Endothelial cell of umbilical vein (primary cell): ENCODE measurements at regions not wholly inside any gene's neighbourhood (a gene's known extent, or its start where the extent isn't known, plus 50 kb on each side); places are given as distances from the start of the nearest gene placed in this dataset.

Source experiments
- BruUV-seq: library from RNA; stranded (reverse); fragments of 400-500 nt; replicated peaks from 2 replicates; lab custom pipeline; 2021; lab: Mats Ljungman, UMichigan
- CTCF ChIA-PET: fragments of 300-600, 350-600 bp; sonication (Branson Sonifier 250); formaldehyde crosslinking; loops from one replicate; lab custom pipeline; 2021; ENCODE audit warnings: antibody characterized with exemption, inconsistent platforms; lab: Charles Lee
- POLR2A ChIA-PET: fragments of 300-600, 350-600 bp; sonication (Branson Sonifier 250); formaldehyde crosslinking; loops from one replicate; lab custom pipeline; 2021; ENCODE audit warnings: antibody characterized with exemption, inconsistent platforms; lab: Charles Lee
- DNase-seq: peaks from one replicate; pipeline ENCODE4 v3.0.0-alpha.2; 2011; ENCODE audit warnings: low read depth, low spot score
- FAIRE-seq: peaks from 2 replicates; lab custom pipeline; 2011; peaks lifted over from hg19 to GRCh38; lab: Jason Lieb, UNC
- H2AFZ ChIP-seq: 2 replicates; pipeline ENCODE4 v1.6.0; 2012; ENCODE audit warnings: low read depth, low read length, control low read depth, inconsistent platforms
- H3K27ac ChIP-seq: 2 replicates; pipeline ENCODE4 v1.5.1; 2011; ENCODE audit warnings: low read depth, mild to moderate bottlenecking, control low read depth, low read length, moderate library complexity; ENCODE audit not compliant: insufficient read depth
- H3K27me3 ChIP-seq, 2 experiments: 2 replicates each; pipeline versions ENCODE4 v1.6.0 to v1.6.1; 2011; ENCODE audit warnings: low read length in 2 of 2, mixed read lengths in 1 of 2; ENCODE audit not compliant: control insufficient read depth in 2 of 2, insufficient read depth in 2 of 2
- H3K36me3 ChIP-seq, 2 experiments: 2 replicates in 1 of 2; 3 replicates in 1 of 2; pipeline ENCODE4 v1.5.1; 2011; ENCODE audit warnings: low read length in 2 of 2, mild to moderate bottlenecking in 1 of 2, moderate library complexity in 1 of 2; ENCODE audit not compliant: control insufficient read depth in 2 of 2, insufficient read depth in 2 of 2; ENCODE audit errors: extremely low read depth in 1 of 2
- H3K4me1 ChIP-seq: 3 replicates; pipeline ENCODE4 v1.5.1; 2011; ENCODE audit warnings: mild to moderate bottlenecking, low read length; ENCODE audit not compliant: control insufficient read depth, insufficient read depth; ENCODE audit errors: extremely low read depth
- H3K4me2 ChIP-seq: 2 replicates; pipeline ENCODE4 v1.6.1; 2011; ENCODE audit warnings: low read length, control low read depth, mixed read lengths; ENCODE audit not compliant: insufficient read depth
- H3K4me3 ChIP-seq, 3 experiments: fragments of 200-600 bp in 1 of 3; sonication (generic), shearing (Covaris generic) in 1 of 3; replicated peaks in 1 of 3; 2 replicates each; pipeline ENCODE4 v1.5.1; 2011 to 2016; ENCODE audit warnings: control low read depth in 3 of 3, low read length in 3 of 3, mild to moderate bottlenecking in 2 of 3, inconsistent platforms in 1 of 3, low read depth in 1 of 3, moderate library complexity in 1 of 3; ENCODE audit not compliant: insufficient read depth in 1 of 3
- H3K79me2 ChIP-seq: 2 replicates; pipeline ENCODE4 v1.6.0; 2012; ENCODE audit warnings: low read length, inconsistent platforms; ENCODE audit not compliant: control insufficient read depth, insufficient read depth
- H3K9ac ChIP-seq: replicated peaks from 2 replicates; pipeline ENCODE3; 2011; ENCODE audit warnings: low read length, control low read depth; ENCODE audit not compliant: insufficient read depth; ENCODE audit errors: extremely low read depth
- H3K9me1 ChIP-seq: replicated peaks from 3 replicates; pipeline ENCODE4 v1.6.0; 2011; ENCODE audit warnings: mild to moderate bottlenecking, low read length; ENCODE audit not compliant: control insufficient read depth, insufficient read depth; ENCODE audit errors: extremely low read depth
- H3K9me3 ChIP-seq: replicated peaks from 2 replicates; pipeline ENCODE4 v1.5.1; 2012; ENCODE audit warnings: low read length, inconsistent platforms; ENCODE audit not compliant: control insufficient read depth, insufficient read depth
- H4K20me1 ChIP-seq: replicated peaks from 2 replicates; pipeline ENCODE3; 2011; ENCODE audit warnings: mild to moderate bottlenecking, low read length; ENCODE audit not compliant: control insufficient read depth, insufficient read depth; ENCODE audit errors: extremely low read depth
- CTCF ChIP-seq, 2 donors: IDR thresholded peaks; 1 replicate in 1 of 2; 2 replicates in 1 of 2; pipeline ENCODE4 v1.5.1; 2011; ENCODE audit warnings: low read length in 2 of 2, mild to moderate bottlenecking in 2 of 2, moderate library complexity in 2 of 2, control low read depth in 1 of 2, inconsistent platforms in 1 of 2, low read depth in 1 of 2; ENCODE audit not compliant: insufficient read depth in 1 of 2; ENCODE audit errors: extremely low read depth in 1 of 2
- EZH2 ChIP-seq: IDR thresholded peaks from 2 replicates; pipeline ENCODE4 v1.6.1; 2012; ENCODE audit warnings: borderline replicate concordance, low read depth, mild to moderate bottlenecking, moderate library complexity, low read length, inconsistent platforms; ENCODE audit not compliant: severe bottlenecking
- FOS ChIP-seq: IDR thresholded peaks from 2 replicates; pipeline ENCODE4 v1.6.1; 2011; ENCODE audit warnings: mild to moderate bottlenecking, low read length, moderate library complexity, borderline replicate concordance; ENCODE audit not compliant: insufficient read depth
- GATA2 ChIP-seq: IDR thresholded peaks from 2 replicates; pipeline ENCODE4 v1.7.0; 2011; ENCODE audit warnings: low read depth, mild to moderate bottlenecking, moderate library complexity, mixed read lengths, low read length; ENCODE audit not compliant: insufficient read length, insufficient read depth
- JUN ChIP-seq: IDR thresholded peaks from 2 replicates; pipeline ENCODE4 v1.6.1; 2011; ENCODE audit warnings: borderline replicate concordance, low read depth; ENCODE audit not compliant: insufficient read length, insufficient read depth
- MAX ChIP-seq: IDR thresholded peaks from 2 replicates; pipeline ENCODE4 v1.6.1; 2011; ENCODE audit not compliant: insufficient read depth, insufficient read length
- MYC ChIP-seq: IDR thresholded peaks from one replicate; pipeline ENCODE4 v1.6.1; 2011; ENCODE audit warnings: mild to moderate bottlenecking, low read depth, low read length
- POLR2A ChIP-seq: IDR thresholded peaks from 2 replicates; pipeline ENCODE4 v1.6.1; 2012; ENCODE audit warnings: low read depth, mild to moderate bottlenecking, control low read depth, low read length
- POLR2AphosphoS5 ChIP-seq: IDR thresholded peaks from 2 replicates; pipeline ENCODE4 v1.6.1; 2012; ENCODE audit warnings: low read depth, mild to moderate bottlenecking, control low read depth, low read length, moderate library complexity; ENCODE audit not compliant: insufficient read depth
- dilution Hi-C: fragments of 300-500 bp; cut with MboI; formaldehyde crosslinking; loops from one replicate; pipeline ENCODE4 v1.15.0; 2019; ENCODE audit warnings: low sequenced_read_pairs; ENCODE audit not compliant: extremely low pct_ligation_motif_present
- intact Hi-C: fragments of 100-400 bp; cut with micrococcal nuclease; formaldehyde crosslinking; loops from one replicate; pipeline ENCODE4 v1.10.0; 2022

- no peak overlapping the region for H2AFZ ChIP-seq
- no peaks in the 10 kb centered on the region for H3K9me1 ChIP-seq
- no peak for TF ChIP-seq POLR2AphosphoS5
- no peak for TF ChIP-seq FOS
- TF ChIP-seq MYC: no peak
- no peak overlapping the region for H3K4me3 ChIP-seq
- dilution Hi-C loops (no loop called here), intact Hi-C loops (no loop called here)
- H4K20me1 ChIP-seq: no peaks in the 10 kb centered on the region
- ChIA-PET POLR2A (no interaction called here), CTCF (no interaction called here)
- H3K27me3 ChIP-seq: no peaks in the 10 kb centered on the region
- H3K27ac ChIP-seq: no peak overlapping the region
- H3K36me3 ChIP-seq: no peaks in the 10 kb centered on the region
- H3K9me3 ChIP-seq: no peaks in the 10 kb centered on the region
- no peaks in the 10 kb centered on the region for H3K79me2 ChIP-seq
- no peak overlapping the region for H3K9ac ChIP-seq
- BruUV-seq: no TSS peak
- FAIRE-seq (no peak), DNase-seq (no peak)
- H3K4me1 ChIP-seq: no peaks in the 10 kb centered on the region
- no peak overlapping the region for H3K4me2 ChIP-seq
Observed at GRCh38 chr2:65842104-65842503, 409.7 kb upstream of the SPRED2 start.

- no TSS peak for BruUV-seq
- no peak overlapping the region for H2AFZ ChIP-seq
- no peak overlapping the region for H3K9ac ChIP-seq
- TF ChIP-seq GATA2: no peak
- no peak for TF ChIP-seq MAX
- no peak for TF ChIP-seq POLR2AphosphoS5
- no peak for TF ChIP-seq EZH2
- no peak for TF ChIP-seq FOS
- no peak for TF ChIP-seq POLR2A
- no peak for TF ChIP-seq CTCF (IDR thresholded peaks at IDR 0.05; ENCODE audit: extremely low read depth in 1 of 2, insufficient read depth in 1 of 2, low read depth in 1 of 2, low read length in 2 of 2)
- TF ChIP-seq JUN: no peak
- no peak for TF ChIP-seq MYC
- H3K27me3 ChIP-seq: no peaks in the 10 kb centered on the region
- FAIRE-seq: no peak
- no peaks in the 10 kb centered on the region for H4K20me1 ChIP-seq
- ChIA-PET CTCF (no interaction called here), POLR2A (no interaction called here)
- H3K36me3 ChIP-seq: no peaks in the 10 kb centered on the region
- H3K27ac ChIP-seq: no peak overlapping the region
- H3K4me1 ChIP-seq: no peaks in the 10 kb centered on the region
- H3K9me1 ChIP-seq: no peaks in the 10 kb centered on the region
- intact Hi-C loops: no loop called here
- DNase-seq: no peak
- no peaks in the 10 kb centered on the region for H3K9me3 ChIP-seq
- dilution Hi-C loops: no loop called here
- no peaks in the 10 kb centered on the region for H3K79me2 ChIP-seq
- no peak overlapping the region for H3K4me3 ChIP-seq
- no peak overlapping the region for H3K4me2 ChIP-seq
Observed at GRCh38 chr2:65835975-65836549, 403.7 kb upstream of the SPRED2 start.
